ENCODE measurements at regions not wholly inside any gene's neighbourhood (a gene's known extent, or its start where the extent isn't known, plus 50 kb on each side); places are given as distances from the start of the nearest gene placed in this dataset.
"Not testable (repeated sequence)": the region's sequence is repeated elsewhere in the genome, so short reads cannot be mapped to it uniquely, and the experiment has no call there.

GRCh38 chr15:70387081-70387480 is 289.4 kb upstream of the TLE3 start:
- no peak for DNase-seq

GRCh38 chr15:70385711-70386110 is 288.0 kb upstream of the TLE3 start:
- no peak for DNase-seq

GRCh38 chr15:70385052-70385451 is 287.3 kb upstream of the TLE3 start:
- no peak for DNase-seq

GRCh38 chr15:70383856-70384255 is 286.1 kb upstream of the TLE3 start:
- DNase-seq = no peak

- no peak for DNase-seq
Observed at GRCh38 chr15:70382762-70383458, 285.2 kb upstream of the TLE3 start.

GRCh38 chr15:70382009-70382749 is 284.5 kb upstream of the TLE3 start:
- no peak for DNase-seq

DNA sequence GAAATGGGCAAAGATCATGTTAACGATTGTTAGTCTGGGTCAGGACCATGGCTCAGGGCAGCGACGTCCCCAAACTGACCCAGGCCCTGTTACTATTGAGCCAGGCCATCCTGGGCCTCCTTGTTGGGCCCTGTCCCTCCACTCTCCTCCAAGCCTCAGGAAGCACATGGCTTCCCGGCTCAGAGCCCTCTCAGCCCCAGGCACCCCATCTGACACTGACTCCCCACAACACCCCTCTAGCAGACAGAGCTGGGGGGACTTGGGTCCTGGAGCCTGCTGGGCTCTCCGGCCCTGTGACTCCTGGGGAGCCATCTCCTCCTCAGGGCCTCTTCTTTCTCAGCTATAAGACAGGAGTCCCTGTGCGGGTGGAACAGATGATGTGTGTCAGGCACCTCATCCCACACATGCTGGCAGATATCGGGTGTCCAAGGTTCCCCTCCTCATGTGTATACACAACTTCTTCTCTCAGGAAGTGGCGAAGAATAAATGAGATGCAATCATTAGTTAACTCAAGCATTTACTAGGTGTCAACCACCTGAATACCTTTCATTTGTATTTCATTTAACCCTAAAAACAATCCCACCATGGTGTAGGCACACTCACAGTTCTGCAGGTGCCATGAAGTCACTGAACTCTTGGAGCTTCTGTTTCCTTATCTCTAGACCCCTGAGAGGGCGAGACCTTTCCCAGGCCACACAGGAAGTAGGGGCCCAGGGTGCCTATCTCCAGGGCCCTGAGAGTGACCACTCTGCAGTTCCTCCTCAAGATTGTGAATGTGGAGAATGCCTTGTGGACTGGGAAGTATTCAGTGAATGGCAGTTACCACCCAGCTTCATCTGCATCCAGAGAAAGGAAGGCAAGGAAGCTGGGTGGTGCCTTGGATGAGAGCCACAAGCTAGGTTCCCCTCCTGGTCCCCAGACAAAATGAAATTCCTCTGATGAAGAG is 282.5 kb upstream of the TLE3 start:
- no peak for DNase-seq

- no peak for DNase-seq
Observed at GRCh38 chr15:70379134-70379533, 281.4 kb upstream of the TLE3 start.

DNA sequence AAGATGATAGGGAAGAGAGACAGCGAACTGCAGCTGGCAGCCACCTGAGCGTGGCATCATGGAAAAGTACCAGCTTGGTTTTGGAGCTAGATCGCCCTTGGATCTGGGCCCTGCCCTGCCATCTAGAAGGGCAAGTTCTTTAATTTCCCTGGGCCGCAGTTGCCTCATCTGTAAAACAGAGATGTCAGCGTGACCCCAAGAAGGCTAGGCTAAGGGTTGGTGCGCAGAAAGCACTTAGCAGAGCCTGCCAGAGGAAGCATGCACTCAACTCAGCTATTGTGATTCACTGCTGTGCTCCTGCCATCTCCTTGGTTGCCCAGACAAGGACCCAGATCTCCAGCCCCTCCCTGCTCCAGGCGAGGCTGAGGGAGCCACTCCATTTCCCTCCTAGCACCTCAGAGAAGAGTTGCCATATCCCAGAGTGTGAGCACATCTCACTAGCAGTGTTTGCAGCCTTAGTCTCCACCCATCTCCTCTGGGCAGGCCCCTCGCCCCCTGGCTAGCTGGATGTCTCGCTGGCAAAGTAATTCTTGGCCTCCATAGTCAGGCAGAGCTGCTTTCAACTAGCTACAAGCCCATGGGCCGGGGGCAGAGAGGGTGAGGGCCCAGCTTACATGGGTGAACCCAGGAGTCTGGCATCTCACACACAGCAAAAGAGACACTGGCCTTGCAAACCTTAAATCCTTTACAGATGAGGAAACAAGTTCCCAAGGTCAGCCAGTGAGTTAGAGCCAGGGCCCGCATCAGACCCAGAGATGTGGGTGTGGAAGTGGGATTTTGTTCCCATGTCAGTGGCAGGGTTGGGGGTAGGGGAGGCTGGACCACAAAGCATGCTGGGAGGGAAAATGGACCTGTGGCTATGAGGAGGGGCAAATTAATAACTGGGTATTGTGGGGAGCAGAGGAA is 280.7 kb upstream of the TLE3 start:
- DNase-seq = no peak

- peak; percentile 10 for DNase-seq
Observed at GRCh38 chr15:70376929-70377691, 279.4 kb upstream of the TLE3 start.

DNA sequence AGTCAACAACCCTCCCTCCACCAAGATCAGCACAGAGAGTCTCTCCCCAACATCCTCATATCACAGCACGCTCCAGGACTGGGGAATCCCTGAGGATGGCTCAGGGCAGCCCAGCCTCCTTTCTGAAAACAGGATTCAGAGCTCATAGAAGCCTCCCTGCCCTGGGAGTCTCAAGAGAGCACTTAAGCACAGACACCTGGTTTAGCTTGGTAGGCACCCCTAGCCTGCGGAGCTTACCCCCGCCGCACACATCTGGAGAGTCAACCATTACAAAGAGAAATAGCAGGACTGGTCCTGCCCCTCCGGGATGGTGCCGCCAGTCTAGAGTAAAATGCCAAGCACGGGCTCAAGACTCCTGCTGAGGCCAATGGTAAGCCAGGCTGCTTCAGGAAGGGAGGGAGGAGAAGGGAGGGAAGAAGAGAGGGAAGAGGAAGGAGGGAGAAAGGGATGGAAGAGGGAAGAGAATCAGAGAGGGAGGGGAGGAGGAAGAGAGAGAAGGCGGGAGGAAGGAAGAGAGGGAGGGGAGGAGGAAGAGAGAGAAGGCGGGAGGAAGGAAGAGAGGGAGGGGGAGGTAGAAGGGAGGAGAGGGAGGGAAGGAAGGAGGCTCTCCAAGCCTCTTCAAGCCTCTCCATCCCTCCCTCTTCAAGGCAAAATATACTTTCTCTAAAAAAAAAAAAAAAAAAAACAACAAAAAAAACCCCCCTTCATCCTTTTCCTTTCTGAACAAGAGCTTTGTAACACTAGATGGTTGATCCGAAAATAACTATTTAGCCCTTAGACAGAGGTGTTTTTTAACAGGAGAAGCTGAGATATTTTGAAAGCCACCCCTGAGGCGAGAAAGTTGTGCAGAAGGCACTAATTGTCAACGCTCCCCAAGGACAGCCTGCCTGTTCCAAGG is 278.6 kb upstream of the TLE3 start:
- no peak for DNase-seq

DNA sequence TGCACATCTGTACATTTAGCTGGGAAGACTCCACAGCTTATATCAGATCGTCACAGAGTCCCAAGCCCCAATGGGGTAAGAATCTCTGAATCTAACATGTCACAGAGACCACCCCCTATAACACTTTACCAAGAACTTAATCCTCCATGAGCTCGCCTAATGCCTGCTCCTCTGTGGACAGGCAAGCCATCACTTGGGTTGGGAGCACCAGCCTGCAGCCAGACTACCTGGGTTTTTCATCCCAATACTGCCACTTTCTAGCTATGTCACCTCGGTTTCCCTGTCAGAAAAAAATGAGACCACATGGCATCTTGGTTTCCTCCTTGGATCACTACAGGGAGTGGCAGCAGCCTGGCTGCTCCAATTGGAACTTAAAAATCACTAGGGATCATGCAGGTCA is 277.9 kb upstream of the TLE3 start:
- DNase-seq = no peak

DNA sequence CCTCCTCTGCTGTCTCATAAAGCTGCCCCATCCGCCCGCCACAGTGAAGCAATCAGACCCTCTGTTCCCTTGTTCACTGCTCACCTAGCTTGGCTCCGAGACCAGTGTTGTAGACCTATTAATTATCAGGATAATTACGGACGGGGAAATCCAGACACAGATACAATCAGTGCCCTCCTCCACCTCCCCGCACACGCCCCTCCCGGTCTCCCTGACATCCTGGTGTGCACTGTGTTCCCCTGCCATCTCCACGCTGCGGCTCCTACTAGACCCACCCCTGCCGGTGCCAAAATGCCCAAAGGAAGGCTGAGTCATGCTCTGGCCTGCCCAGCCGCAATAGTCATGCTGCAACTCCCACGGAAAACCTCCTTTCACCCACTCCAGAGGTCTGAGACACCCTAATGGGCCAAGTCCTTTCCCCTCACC is 277.3 kb upstream of the TLE3 start:
- DNase-seq = no peak

DNA sequence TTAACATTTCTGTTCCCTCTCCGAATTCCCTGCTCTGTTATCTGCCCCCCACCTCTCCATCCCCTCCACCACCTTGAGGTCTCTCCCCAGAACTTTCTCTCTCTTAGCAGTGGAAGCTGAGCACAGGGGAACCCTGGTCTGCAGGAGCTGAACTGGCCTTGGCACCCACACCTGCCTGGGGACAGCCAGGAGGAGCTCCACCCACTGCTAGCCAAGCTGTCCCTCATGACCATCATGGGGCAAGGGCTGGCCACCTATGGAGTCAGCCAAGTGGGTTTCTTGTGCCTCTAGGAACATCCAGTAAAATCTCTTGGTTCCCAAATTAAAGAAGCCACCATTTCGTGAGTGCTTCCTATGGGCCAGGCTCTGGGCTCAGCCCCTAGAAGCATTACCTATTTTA is 276.4 kb upstream of the TLE3 start:
- no peak for DNase-seq

GRCh38 chr15:70373439-70373838 is 275.7 kb upstream of the TLE3 start:
- DNase-seq = not testable (repeated sequence)

GRCh38 chr15:70367913-70368705 is 270.4 kb upstream of the TLE3 start:
- DNase-seq = not testable (repeated sequence)

GRCh38 chr15:70364023-70364422 is 266.3 kb upstream of the TLE3 start:
- not testable (repeated sequence) for DNase-seq

DNA sequence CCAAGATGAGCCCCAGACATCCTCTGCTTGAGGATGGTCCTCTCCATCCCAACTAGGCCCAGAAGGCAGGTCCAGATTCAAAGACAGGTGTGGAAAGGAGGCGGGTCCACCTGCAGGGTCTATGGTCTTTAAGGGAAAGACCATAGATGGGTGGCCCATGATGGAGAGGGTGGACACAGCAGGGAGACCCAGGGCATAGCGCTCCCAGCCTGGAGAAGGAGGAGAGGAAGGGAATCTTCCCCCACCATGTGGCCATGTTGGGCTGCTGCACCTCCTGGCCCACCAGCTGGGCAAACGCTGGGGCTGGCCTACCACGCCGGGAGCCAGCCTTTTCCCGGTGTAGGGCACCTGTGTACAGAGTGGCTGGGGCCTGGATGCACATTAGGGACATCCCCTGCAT is 265.2 kb upstream of the TLE3 start:
- DNase-seq = no peak

- DNase-seq = no peak
Observed at GRCh38 chr15:70362350-70362749, 264.6 kb upstream of the TLE3 start.

GRCh38 chr15:70361891-70362290 is 264.2 kb upstream of the TLE3 start:
- DNase-seq = no peak
